ENCODE measurements at regions not wholly inside any gene's neighbourhood (a gene's known extent, or its start where the extent isn't known, plus 50 kb on each side); places are given as distances from the start of the nearest gene placed in this dataset.

- TF ChIP-seq CTCF (IDR thresholded peaks at IDR 0.05; ENCODE audit: low read length) (no peak), EZH2 (IDR thresholded peaks at IDR 0.05; ENCODE audit: borderline replicate concordance, low read length) (no peak)
These were observed 289.1 kb upstream of the ZNF385D start for GRCh38 chr3:22040150-22040549.
